GM10248 (cell line): ENCODE measurements at regions not wholly inside any gene's neighbourhood (a gene's known extent, or its start where the extent isn't known, plus 50 kb on each side); places are given as distances from the start of the nearest gene placed in this dataset.

Source experiments
- CTCF ChIA-PET: fragments of 300-600 bp; sonication (Branson Sonifier 250); formaldehyde crosslinking; extraction: SDS; loops from one replicate; lab custom pipeline; 2021; ENCODE audit warnings: antibody characterized with exemption; lab: Yijun Ruan, JAX
- POLR2A ChIA-PET: fragments of 350-650 bp; sonication (Branson Sonifier 250); formaldehyde crosslinking; extraction: SDS; loops from one replicate; lab custom pipeline; 2020; ENCODE audit warnings: antibody characterized with exemption; lab: Yijun Ruan, JAX
- DNase-seq: peaks from one replicate; pipeline ENCODE4 v3.0.0; 2012; ENCODE audit errors: extremely low spot score
- CTCF ChIP-seq: IDR thresholded peaks from 2 replicates; pipeline ENCODE4 v1.5.1; 2012; ENCODE audit warnings: mild to moderate bottlenecking, low read depth; ENCODE audit errors: extremely low read depth, missing control alignments, control extremely low read depth

DNA sequence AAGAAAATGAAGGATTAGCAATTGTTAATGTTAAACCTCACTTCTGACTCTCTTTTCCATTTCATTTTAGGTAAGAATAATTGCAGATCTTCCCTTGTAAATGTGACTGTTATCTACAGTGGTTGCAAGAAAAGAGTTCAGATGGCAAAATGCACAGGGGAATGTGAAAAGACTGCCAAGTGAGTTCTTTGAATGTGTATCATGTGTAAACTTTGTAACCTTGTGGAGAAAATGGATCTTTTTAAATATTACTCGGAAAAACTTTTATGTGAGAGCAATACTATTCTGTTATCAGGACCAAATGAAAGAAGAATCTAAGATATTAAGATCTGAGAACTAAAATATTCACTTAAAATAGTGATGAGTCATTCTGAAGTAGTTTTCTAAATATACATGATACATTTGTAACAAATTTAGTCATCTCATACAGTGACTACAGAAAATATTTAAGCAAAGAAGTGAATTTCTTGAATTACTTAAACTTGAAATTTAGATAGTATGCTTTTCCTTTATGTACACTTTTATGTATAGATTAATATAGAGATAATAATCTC is 122.5 kb upstream of the CNTN1 start:
- TF ChIP-seq CTCF = no peak
- no peak for DNase-seq
- CTCF ChIA-PET = interaction anchor here (1.4 kb wide), 1 partner anchor 9 kb away, joined by 7 read pairs; no protein-coding TSS in a partner anchor
- POLR2A ChIA-PET = no interaction called here

DNA sequence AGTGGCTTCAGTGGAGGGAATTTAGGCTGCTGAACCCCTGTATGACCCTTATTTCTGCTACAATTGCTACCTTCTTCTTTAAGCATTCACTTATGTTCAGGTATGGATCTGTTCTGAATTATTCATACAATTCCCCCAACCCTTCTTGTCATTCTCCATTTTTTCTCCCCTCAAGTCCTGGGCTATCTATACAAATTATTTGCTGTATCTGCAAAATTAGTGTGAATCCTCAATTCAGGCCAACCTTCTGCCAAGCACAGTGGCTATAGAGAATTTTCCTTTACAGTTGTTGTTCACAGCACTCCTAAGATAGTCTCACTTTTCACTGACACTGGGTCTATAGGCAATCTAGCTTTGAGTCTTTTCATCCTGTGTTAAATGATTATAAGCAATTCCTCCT is 119.2 kb upstream of the CNTN1 start:
- TF ChIP-seq CTCF = no peak

DNA sequence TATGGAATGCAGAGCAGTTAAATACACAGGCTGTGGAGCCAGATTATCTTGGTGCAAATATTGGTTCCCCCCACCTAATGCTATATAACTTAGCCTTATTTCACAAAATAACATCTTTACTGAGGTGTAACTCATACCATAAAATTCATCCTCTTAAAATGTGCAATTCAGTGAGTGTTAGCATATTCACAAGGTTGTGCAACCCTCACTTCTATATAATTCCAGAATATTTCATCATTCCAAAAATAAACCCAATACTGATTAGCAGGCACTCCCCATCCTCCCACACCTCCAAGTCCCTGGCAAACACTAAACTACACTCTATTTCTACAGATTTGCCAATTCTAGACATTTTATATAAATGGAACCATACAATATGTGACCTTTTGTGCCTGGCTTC is 116.3 kb upstream of the CNTN1 start:
- DNase-seq = no peak
- TF ChIP-seq CTCF = no peak
- ChIA-PET POLR2A (no interaction called here), CTCF (no interaction called here)

More for the DNA sequence above, 119.2 kb upstream of the CNTN1 start:
- DNase-seq = no peak
- POLR2A ChIA-PET = no interaction called here
- CTCF ChIA-PET = interaction anchor here (0.9 to 1.1 kb wide), 3 partner anchors 13 to 126 kb away, joined by 3 to 4 read pairs (median 3); no protein-coding TSS in a partner anchor

- ChIA-PET CTCF (no interaction called here), POLR2A (no interaction called here)
- DNase-seq = no peak
- TF ChIP-seq CTCF = no peak
Observed at GRCh38 chr12:40577834-40578233, 114.4 kb upstream of the CNTN1 start.

DNA sequence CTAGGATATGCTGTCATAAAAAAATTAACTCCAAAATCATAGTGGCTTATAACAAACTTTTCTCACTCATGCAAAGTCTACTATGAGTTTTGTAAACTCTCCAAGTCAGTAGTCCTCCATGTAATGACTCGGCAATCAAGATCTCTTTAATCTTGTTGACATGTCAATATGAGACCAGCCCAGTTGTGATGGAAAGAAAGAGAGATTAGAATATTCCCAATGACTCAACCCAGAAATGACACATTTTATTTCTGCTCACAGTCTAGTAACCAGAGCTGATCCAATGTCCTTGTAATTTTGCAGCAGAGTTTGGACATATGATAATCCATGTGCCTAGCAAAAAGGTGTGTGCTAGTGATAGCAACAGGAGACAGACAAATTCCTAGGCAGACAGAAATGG is 112.6 kb upstream of the CNTN1 start:
- no peak for TF ChIP-seq CTCF
- CTCF ChIA-PET = interaction anchor here (1.0 to 1.1 kb wide), 2 partner anchors 8 to 53 kb away, joined by 3 to 4 read pairs; no protein-coding TSS in a partner anchor
- POLR2A ChIA-PET = no interaction called here
- DNase-seq = no peak

- no peak for DNase-seq
- POLR2A ChIA-PET = no interaction called here
- CTCF ChIA-PET = interaction anchor here (1.1 to 2.0 kb wide), 2 partner anchors 8 to 11 kb away, joined by 4 to 5 read pairs; no protein-coding TSS in a partner anchor
Observed at GRCh38 chr12:40580346-40580745, 111.9 kb upstream of the CNTN1 start.

More at GRCh38 chr12:40580346-40580745, 111.9 kb upstream of the CNTN1 start:
- TF ChIP-seq CTCF = no peak
